NB4 (cell line): ENCODE measurements at regions not wholly inside any gene's neighbourhood (a gene's known extent, or its start where the extent isn't known, plus 50 kb on each side); places are given as distances from the start of the nearest gene placed in this dataset.

Source experiments
- DNase-seq: peaks from one replicate; pipeline ENCODE4 v3.0.0; 2010; ENCODE audit warnings: low read depth
- H3K4me3 ChIP-seq: one replicate; pipeline ENCODE4 v1.5.1; 2011; ENCODE audit warnings: mild to moderate bottlenecking, low read depth, low read length, moderate library complexity
- CTCF ChIP-seq: IDR thresholded peaks from one replicate; pipeline ENCODE4 v1.5.1; 2012; ENCODE audit warnings: low read depth, low read length
- MYC ChIP-seq: IDR thresholded peaks from 2 replicates; pipeline ENCODE4 v1.6.1; 2011; ENCODE audit warnings: low read depth, low read length
- POLR2A ChIP-seq: IDR thresholded peaks from 2 replicates; pipeline ENCODE4 v1.6.1; 2011; ENCODE audit warnings: mild to moderate bottlenecking; ENCODE audit not compliant: insufficient read length; ENCODE audit errors: extremely low read depth
- TF ChIP-seq, protein P1 (sequence below): IDR thresholded peaks from 2 replicates; pipeline ENCODE4 v1.6.1; 2011; ENCODE audit warnings: low read depth, low read length

DNA sequence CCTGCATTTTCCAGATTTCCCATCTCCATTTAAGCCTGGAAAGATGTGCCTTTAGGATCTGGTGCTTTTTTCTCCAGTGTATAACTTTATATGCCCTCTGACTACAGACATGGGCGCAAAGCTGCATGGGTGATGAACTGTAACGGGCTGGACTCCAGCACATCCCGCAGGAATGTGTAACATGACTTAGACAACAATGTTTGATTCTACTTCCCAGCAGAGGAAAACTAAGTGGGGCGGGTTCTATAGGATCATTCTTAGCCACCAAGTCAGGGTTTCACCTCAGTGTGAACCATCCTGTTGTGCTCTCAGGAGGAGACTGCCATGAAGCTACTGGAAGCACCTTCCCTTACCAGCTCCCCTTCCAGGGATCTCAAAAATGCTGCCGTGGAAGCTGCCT lies 93.2 kb upstream of the SERP2 start:
- DNase-seq: no peak
- H3K4me3 ChIP-seq: no peak overlapping the region
- TF ChIP-seq POLR2A (no peak), MYC (no peak), CTCF (no peak)
- TF ChIP-seq, protein P1, sequence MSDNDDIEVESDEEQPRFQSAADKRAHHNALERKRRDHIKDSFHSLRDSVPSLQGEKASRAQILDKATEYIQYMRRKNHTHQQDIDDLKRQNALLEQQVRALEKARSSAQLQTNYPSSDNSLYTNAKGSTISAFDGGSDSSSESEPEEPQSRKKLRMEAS: no peak

DNA sequence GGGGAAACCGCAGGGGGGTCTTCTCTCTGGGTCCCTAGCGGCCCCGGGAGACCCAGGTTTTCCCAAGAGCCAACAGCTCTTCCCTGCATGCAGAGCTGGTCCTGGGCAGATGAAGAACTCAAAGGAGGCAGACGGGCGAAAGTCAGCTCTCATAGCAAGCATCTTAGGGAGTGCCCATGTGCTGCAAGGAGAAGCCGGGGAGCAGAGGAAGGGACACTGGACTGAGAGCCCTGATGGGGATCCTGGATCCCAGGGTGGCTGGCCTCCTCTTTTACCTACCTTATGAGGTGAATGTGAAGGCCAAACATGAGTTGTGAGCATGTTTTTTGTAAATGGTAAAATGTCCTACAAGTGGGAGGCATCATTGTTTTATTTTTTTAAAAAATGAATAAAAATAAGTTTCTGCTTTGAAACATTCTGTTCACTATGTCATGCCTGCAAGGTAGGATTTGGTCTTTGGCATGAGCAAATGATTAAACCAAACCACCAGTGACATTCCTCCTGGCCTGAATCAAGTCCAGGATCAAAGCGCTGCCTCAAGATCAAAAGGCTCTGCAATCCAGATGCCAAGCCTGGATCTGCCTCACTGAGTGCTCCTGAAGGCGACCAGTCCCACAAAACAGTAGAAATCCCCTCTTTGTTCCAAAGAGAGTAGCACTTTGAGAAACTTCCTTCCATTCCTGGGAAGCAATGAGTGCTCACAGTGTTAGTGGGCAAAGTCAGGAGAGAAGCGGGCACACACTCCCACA lies 92.2 kb upstream of the SERP2 start:
- no peak for DNase-seq
- no peak for TF ChIP-seq POLR2A
- no peak for TF ChIP-seq CTCF
- no peak for TF ChIP-seq MYC
- TF ChIP-seq, protein P1: no peak
- H3K4me3 ChIP-seq: no peak overlapping the region

GRCh38 chr13:44283600-44283999 lies 90.0 kb upstream of the SERP2 start:
- no peak for DNase-seq
- H3K4me3 ChIP-seq: no peak overlapping the region
- no peak for TF ChIP-seq CTCF
- no peak for TF ChIP-seq MYC
- TF ChIP-seq POLR2A: no peak
- TF ChIP-seq, protein P1: no peak

GRCh38 chr13:44287958-44288357 lies 85.7 kb upstream of the SERP2 start:
- H3K4me3 ChIP-seq: no peak overlapping the region
- TF ChIP-seq CTCF: no peak
- TF ChIP-seq, protein P1: no peak
- DNase-seq: no peak

- TF ChIP-seq CTCF (no peak), POLR2A (no peak), MYC (no peak)
- TF ChIP-seq, protein P1: no peak
- no peak for DNase-seq
- no peak overlapping the region for H3K4me3 ChIP-seq
Measured at GRCh38 chr13:44292545-44292944, 81.1 kb upstream of the SERP2 start.

GRCh38 chr13:44293374-44293773 lies 80.2 kb upstream of the SERP2 start:
- no peak for DNase-seq
- TF ChIP-seq CTCF: no peak
- H3K4me3 ChIP-seq: no peak overlapping the region
